Islet of Langerhans (tissue), 1 donor: ENCODE measurements at regions not wholly inside any gene's neighbourhood (a gene's known extent, or its start where the extent isn't known, plus 50 kb on each side); places are given as distances from the start of the nearest gene placed in this dataset.
"Not testable (repeated sequence)": the region's sequence is repeated elsewhere in the genome, so short reads cannot be mapped to it uniquely, and the experiment has no call there.

Experiments used
- FAIRE-seq: peaks from one replicate; lab custom pipeline; 2011; peaks lifted over from hg19 to GRCh38; lab: Jason Lieb, UNC

DNA sequence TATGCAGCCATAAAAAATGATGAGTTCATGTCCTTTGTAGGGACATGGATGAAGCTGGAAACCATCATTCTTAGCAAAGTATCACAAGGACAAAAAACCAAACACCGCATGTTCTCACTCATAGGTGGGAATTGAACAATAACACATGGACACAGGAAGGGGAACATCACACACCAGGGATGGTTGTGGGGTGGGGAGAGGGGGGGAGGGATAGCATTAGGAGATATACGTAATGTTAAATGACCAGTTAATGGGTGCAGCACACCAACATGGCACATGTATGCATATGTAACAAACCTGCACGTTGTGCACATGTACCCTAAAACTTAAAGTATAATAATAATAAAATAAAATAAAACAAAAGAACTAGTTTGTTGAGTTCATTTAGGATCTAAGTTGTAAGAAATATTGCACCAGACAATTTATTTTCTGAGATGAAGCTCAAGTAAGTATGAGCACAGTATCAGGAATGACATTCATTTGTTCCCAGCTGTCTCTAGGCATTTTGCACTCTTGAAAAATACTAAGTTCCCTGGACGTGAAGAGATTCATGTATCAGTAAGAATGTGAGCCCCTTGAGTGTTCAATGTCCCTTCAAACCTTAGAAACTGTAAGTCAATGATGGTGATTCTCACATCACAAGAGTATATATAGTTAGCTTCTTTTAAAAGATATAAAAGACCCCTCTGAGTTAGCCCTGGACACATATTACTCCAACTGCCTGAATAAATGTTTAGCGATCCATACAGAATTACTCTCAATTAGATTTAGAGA lies 1519.3 kb upstream of the TPTE start:
- FAIRE-seq = not testable (repeated sequence)

DNA sequence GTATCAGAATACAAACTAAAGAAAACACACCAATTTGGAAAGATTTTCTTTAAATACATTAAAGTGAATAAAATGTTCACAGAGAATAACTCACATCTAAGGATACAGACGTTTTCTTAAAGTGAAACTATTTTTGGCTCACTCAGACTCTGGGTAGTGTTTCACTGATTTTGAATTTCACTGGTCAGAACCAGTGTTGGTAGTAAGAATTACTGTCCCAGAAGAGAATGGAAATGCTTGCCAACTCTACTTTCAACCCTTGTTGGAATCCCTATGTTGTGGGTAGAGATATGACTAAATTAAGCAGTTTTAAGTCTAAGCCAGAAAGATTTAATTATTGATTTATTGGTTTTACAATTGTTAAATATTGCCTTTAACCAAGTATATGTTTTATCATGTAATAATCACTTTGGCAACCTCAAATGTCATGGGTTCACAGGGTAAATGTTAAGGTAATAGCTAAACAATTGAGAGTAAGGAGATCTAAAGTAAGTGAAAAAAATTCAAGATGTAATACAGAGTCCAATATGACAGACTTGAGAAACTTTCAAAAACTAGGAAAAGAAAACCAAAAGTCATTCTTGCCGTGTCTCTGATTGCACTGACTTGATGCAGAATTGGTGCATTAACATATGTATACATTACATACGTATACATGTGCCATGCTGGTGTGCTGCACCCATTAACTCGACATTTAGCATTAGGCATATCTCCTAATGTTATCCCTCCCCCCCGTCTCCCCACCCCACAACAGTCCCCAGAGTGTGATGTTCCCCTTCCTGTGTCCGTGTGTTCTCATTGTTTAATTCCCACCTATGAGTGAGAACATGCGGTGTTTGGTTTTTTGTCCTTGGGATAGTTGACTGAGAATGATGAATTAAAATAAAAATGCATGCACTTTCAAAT lies 1517.2 kb upstream of the TPTE start:
- FAIRE-seq = not testable (repeated sequence)

DNA sequence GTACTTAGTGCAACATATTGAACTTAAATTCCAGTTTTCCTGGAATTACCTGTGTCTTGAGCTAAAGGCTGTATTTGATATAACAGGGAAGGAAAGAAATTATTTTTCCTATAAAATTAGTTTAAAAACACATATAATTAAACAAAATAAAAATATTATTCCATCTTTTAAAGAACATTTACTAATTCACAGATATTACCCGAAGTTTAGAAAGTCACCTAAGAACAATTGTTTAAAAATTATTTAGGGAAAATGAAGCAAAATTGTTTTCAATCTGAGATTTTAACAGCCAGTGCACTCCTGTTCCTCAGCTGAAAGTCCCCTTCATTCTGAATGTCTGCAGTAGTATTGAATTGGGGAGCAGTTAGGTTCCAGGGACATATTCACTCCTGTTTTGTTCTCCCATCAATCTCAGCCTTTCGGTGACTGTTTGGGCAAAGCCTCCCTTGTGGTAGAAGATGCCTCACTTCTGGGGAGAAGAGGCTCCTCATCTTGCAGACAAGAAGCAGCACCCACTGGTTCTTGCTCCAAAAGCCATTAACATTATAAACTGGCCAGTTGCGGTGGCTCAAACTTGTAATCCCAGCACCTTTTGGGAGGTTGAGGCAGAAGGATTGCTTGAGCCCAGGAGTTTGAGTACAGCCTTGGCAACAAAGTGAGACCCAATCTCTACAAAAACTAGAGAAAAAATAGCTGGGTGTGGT lies 1516.4 kb upstream of the TPTE start:
- not testable (repeated sequence) for FAIRE-seq

DNA sequence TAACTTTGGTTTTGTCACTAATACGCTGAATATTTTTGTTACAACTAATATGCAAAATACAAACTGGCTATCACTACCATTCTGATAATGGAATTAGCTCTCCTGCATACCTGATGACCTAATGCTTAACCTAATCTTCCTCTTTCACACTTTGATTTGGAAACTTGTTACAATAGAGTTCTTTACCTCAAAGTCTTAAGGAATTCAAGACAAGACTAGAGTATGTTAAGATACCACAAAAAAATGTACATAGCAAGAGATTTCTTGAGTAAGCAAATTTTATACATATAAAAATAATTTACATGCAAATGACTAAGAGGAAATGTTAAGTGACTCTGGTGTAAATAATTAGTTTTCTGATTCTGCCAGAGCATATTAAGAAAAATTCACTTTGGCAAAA lies 1515.7 kb upstream of the TPTE start:
- not testable (repeated sequence) for FAIRE-seq

DNA sequence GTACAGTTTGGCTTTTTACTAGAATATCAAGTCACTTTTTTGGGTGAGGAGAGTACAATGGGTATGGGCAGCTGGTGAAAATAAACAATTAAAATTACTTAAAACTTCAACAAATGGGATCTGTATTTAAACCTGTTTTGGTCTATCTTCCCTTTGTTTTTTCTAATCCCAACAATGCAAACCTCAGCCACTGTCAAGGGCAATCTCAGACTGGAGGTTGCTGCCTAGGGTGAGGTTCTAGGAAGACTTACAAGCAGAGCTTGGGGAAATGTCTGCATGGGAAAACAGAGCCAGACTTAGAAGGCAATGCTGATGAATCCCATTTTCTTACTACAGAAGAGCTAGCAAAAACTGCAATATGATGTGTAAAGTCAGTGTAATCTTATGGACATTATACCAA lies 1515.3 kb upstream of the TPTE start:
- FAIRE-seq = not testable (repeated sequence)

DNA sequence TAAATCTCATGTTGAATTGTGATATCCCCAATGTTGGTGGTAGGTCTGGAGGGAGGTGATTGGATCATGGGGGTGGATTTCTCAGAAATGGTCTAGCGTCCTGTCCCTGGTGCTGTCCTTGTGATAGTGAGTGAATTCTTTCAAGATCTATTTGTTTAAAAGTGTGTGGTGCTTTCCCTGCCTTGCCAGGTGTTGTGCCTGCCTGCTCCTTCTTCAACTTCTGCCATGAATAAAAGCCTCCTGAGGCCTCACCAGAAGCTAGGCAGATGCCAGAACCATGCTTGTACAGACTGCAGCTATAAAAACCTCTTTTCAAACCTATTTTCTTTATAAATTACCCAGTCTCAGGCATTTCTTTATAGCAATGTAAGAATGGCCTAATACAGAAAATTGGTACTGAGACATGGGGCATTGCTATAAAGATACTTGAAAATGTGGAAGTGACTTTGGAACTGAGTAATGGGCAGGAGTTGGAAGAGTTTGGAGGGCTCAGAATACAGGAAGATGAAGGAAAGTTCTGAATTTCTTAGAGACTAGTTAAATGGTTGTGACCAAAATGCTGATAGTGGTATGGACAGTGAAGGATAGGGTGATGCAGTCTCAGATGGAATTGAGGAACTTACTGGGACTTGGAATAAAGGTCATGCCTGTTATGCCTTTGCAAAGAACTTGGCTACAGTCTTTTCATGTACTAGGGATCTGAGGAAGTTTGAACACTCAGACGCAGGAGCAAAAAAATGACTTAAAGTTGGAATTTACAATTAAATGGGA lies 1514.6 kb upstream of the TPTE start:
- FAIRE-seq = not testable (repeated sequence)

DNA sequence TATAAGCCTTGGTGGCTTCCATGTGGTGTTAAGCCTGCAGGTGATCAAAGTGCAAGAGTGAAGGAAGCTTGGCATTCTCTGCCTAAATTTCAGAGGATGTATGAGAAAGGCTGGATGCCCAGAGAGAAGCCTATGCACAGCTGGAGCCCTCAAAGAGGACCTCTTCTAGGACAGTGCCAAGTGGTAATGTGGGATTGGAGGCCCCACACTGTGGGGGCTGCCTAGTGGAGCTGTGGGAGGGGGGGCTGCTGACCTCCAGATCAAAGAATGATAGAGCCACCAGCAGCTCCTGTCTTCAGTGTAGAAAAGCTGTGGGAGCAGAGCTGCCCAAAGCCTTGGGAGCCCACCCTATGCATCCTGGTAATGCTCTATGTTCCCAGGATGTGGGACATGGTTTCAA lies 1512.7 kb upstream of the TPTE start:
- FAIRE-seq = no peak

DNA sequence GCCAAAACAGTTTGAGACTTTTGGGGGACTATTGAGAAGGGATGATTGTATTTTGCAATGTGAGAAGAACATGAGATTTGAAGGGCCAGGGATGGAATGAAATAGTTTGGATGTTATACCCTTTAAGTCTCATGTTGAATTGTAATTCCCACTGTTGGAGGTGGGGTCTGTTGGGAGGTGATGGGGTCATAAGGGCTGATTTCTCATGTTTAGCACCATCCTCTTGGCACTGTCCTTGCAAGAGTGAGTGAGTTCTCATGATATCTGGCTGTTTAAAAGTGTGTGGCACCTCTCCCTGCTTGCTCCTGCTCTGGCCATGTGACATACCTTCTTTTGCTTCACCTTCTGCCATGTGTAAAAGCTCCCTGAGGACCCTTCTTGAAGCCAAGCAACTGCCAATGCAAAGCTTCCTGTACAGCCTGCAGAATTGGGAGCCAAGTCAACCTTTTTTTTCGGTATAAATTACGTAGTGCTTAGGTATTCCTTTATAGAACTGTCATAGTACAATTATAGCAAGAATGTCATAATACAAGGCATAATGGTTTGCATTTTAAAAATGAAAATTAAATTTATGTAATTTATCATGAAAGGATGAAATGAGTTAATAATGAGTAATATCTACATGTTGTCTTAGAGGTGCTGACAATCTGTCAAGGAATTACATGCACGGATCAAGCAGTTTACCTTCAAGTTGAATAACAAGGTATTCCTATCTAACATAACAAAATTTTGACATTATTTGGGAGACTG lies 1511.9 kb upstream of the TPTE start:
- not testable (repeated sequence) for FAIRE-seq

DNA sequence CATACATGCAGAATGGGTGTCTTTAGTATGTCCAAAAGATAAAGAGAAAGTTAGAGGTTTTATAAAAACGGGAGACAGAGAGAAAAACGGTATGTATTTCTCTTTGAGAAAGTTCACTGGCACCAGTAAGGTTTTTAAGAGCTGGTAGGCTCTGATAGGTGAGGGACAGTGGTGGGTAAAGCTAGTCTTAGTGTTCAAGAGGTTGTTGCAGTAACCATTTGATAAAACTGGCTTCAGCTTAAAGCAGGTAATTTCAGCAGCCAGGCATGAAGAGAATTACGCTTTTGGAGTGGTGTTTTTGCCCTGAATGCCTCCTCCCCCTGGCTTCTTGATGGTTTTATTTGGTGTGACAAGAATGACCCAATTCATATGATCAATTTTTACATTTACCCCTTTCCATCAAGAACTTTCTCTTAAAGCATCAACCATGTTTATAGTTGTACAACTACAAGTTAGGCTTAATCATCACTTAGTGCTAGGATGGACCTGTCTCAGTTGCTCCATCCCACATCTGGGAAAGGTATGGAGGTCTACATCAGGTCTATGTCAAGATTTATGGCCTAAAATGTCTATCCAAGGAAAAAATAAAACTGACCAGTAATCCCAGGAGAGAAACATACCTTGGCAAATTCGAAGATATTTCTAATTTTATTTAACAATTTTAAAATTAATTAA lies 1511.1 kb upstream of the TPTE start:
- FAIRE-seq = not testable (repeated sequence)

DNA sequence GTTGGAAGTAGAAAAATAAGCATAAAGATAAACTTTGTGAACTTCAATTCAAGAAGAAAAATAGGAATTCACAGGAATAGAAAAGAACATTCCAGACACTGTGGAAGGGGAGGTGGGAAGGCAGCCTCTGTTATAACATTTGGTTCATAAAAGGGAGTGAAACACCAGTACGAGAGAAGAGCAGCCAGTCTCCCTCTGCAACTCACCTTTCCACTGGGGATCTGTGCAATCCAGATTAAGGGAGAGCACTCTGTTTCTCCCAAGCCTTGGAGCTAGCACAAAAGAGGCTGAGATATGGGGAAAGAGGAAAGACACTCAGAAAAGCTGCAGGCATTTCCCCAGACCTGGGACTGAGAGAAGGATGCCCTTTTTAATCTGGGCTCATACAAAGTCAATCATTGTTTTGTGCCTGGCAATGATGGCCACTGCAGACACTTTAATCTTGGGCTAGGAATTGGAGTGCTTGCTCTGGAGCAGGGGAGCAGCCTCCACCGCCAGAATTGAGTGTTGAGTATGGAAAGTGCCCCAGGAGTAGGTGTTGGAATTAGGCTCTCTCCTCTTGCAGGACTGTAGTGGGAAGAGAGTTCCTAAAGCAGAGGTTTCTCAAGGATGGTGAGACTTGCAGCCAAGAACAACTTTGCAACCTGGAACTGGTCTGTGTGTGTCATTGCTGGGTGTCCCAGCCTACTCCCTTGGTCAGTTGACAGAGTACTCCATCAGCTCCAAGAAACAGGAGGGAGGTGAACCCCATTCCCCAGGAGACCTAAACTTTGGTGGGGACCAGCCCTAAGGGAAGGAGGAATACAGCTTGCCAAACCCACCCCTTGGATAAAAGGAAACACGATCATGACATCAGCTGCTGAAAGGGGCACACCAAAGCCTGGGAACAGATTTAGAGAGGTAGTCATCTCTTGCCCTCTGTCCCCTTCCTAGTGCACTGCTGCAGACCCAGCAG lies 1510.2 kb upstream of the TPTE start:
- not testable (repeated sequence) for FAIRE-seq

DNA sequence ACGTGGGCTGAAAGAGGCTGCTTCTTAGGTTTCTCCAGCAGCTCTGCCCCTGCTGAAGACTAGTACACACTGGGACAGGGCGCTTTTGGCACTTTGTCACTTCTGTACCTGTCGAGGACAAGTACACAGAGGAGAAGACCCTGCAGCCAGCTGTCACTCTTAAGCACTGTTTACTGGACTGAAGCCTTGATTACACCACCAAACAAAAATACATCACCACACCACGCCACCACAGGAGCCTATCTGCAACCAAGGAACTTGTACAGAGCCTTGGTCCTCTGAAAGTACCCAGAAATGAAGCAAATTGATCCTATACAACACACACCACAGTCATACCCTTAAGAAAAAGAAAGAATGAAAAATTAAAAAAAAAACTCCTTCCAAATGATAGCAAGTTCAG lies 1509.5 kb upstream of the TPTE start:
- FAIRE-seq = not testable (repeated sequence)

DNA sequence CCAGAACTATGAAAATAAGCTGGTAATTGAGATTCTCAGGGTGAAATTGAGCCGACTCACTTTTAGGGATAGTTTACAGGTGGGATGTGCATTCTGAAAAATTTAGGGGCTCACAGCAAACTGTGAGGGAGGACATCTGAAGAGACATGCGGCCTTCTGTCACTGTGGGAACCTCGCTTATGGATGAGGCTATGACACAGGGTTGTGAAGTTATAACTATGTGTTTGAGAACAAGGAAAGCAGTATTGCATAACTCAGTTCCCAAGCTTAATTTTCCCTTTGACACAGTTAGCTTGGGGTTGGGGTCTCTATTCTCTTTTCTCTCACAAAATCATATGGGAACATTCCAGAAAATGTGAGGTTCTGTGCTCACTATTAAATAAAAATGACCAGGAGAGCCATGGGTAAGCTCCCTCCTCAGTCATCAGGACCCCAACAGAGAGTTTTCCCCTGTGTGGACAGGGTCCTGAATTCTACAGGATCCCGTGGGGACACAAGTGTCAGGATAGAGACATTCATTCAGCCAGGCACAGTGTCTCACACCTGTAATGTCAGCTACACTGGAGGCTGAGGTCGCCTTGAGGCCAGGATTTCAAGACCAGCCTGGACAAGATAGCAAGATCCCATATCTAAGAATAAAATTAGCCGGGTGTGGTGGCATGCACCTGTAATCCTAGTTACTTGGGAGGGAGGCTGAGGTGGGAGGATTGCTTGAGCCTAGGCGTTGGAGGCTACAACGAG lies 1507.7 kb upstream of the TPTE start:
- FAIRE-seq = not testable (repeated sequence)

DNA sequence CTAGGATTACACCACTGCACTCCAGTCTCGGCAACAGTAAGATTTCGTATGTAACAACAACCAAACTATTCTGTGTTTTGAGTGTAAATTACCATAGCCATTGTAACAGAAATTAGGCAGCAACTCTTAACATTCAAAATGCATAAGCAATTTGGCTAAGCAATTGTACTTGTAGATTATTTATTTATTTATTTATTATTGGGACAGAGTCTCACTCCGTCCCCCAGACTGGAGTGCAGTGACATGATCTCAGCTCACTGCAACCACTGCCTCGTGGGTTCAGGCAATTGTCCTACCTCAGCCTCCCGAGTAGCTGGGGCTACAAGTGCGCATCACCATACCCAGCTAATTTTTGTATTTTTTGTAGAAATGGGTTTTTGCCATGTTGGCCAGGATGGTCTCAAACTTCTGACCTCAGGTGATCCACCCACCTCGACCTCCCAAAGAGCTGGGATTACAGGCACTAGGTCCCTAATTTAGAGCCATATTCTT lies 1507.1 kb upstream of the TPTE start:
- FAIRE-seq = not testable (repeated sequence)

DNA sequence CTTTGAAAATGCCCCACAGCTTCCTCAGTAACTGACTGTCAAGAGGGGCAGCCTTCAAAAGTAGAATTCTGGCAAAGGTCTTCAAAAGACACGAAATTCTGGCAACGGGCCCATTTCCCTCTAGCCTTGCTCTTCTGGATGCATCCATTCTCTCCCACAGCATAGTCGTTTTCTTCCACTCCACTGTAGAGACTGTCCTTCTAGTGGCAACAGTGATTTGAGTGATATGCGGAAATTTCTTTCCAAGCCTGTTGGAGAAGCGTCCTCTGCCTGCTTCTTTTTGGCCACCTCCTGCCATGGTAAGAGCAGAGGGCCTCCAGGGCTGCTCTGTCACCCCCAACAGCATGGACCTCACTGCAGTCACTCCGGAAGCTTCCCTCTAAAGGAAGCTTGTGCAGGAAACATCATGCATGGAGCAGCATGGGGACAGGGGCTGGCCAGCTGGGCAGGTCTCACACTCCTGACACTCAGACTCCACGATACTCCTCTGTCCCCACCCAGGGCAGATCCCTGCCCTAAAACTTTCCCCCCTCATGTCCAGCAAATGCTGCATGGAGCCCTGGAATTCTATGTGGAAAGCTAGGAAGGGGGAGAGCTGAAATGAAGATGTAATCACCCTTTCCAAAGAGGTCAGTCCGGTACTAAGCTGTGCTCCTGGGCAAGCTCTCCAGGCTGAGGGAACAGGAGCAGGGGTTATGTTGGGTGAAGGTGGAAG lies 1505.7 kb upstream of the TPTE start:
- not testable (repeated sequence) for FAIRE-seq

DNA sequence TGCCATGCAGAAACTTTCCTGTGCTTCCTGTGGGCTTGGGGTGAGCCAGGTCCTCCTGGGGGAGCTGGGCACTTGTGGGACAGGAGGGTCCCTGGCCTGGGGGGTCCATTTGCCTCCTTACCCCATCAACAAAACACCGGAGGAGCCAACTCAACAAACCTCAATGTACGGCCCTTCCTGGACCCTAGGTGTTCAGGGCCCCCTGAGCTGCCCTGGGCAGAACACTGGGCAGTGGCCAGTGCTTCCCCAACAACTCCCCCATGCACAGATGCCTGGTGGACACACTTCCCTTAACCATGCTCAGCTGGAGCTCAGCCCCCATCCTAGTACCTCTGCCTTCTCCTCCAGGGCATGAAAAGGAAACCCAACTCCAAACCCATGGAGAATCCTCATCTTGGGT lies 1504.2 kb upstream of the TPTE start:
- not testable (repeated sequence) for FAIRE-seq

DNA sequence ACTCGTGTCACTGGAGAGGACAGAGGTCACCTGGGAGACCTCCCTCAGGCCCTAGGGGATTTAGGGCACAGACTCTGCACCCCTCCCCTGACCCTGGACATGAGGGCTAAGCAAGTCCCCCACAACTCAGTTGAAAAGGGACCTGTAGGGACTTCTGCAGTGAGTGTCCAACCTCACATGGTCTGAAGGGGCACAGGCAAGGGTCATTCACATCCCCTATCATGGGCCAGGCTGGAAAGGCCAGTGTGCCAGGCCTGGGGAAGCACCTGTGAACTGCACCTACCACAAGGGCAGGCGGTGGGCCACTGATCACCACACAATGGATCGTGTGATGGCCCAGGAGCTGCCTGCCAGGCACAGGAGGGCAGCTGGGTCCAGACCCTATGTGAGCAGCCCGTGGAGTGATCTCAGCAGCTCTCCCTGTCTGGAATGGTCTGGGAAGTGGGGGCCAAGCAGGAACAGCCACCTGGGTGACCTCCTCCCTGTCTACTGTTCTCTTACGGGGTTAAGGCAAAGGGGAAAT lies 1502.6 kb upstream of the TPTE start:
- not testable (repeated sequence) for FAIRE-seq

DNA sequence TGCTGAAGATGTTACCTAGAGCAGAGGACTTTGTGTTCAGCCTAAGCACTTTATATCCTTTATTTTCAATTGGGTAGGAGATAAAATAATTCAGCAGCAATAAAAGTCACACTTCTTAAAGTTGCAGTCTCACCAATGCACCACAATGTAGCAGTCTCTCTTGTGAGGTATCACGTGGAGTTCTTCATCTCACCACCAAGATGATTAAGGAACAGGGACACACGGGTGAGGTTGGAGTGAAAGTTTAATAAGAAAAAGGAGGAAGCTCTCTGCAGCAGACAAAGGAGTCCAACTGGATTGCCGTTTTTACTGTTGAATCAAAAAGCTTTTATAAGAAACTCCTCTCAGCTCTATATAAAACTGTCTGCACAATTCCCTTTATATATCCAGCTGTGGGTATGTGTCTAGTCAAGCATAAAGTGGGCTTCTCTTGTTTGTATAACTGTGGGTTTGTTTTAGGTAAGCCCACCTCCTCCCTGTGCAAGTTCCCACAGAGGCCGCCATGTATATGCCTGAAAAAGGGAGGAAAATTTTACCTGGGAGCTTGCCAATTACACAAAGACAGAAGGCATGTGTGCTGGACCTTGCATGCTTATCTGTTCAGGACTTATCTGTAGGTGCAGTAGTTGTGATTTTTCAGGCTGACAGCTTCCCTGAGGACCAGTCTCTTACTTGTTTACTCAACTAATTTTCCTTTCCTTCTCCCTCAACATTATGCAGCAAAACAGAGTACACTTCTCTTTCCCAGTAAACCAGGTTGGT lies 1497.2 kb upstream of the TPTE start:
- not testable (repeated sequence) for FAIRE-seq
